ENCODE measurements at regions not wholly inside any gene's neighbourhood (a gene's known extent, or its start where the extent isn't known, plus 50 kb on each side); places are given as distances from the start of the nearest gene placed in this dataset.

DNA sequence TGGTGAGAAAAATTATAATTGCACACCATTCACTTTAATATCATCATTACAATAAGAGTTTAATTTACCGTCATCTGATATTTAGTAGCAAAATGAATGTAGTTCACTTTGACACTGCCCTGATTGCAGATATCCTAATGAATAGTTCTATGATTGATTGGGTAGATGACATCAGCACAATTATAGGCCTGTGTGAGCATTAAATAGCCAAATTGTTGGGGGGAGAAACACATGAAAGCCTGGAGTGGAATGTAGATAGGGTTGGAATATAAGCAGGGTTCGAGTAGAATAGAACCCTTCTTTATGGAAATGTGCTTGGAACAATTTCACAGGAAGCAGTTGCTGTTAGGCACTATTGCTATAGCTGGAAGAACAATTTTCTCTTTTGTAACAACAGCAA, 1526.2 kb downstream of the RPA4 start:
- no peak overlapping the region for H3K4me3 ChIP-seq
- no peaks in the 10 kb centered on the region for H3K36me3 ChIP-seq
- no peak for DNase-seq (ENCODE audit: low spot score)
- no peaks in the 10 kb centered on the region for H3K9me3 ChIP-seq
- H3K27me3 ChIP-seq: no peaks in the 10 kb centered on the region
- TF ChIP-seq, protein P1, sequence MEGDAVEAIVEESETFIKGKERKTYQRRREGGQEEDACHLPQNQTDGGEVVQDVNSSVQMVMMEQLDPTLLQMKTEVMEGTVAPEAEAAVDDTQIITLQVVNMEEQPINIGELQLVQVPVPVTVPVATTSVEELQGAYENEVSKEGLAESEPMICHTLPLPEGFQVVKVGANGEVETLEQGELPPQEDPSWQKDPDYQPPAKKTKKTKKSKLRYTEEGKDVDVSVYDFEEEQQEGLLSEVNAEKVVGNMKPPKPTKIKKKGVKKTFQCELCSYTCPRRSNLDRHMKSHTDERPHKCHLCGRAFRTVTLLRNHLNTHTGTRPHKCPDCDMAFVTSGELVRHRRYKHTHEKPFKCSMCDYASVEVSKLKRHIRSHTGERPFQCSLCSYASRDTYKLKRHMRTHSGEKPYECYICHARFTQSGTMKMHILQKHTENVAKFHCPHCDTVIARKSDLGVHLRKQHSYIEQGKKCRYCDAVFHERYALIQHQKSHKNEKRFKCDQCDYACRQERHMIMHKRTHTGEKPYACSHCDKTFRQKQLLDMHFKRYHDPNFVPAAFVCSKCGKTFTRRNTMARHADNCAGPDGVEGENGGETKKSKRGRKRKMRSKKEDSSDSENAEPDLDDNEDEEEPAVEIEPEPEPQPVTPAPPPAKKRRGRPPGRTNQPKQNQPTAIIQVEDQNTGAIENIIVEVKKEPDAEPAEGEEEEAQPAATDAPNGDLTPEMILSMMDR (IDR thresholded peaks at IDR 0.05): no peak
- no peak overlapping the region for H3K27ac ChIP-seq
- H3K4me1 ChIP-seq: no peaks in the 10 kb centered on the region

DNA sequence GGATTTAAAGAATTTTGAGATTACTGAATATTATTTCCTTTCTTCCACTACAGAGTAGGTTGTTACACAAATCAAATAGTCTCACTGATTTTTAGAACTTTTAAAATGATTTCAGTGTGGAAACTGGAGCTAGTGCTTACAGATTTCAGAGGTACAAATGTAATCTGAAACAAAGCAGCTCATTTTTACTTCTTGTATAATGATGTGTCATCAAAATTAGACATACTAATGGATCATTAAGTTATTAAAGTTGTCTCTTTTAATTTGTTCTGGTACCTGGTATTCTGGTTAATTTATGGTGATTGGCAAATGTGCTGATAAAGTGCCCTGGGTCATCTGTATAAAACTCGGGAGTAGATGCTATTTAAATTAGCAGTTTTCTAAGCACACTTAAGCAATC, 1528.3 kb downstream of the RPA4 start:
- H3K4me3 ChIP-seq: no peak overlapping the region
- H3K27me3 ChIP-seq: no peaks in the 10 kb centered on the region
- no peaks in the 10 kb centered on the region for H3K36me3 ChIP-seq
- no peak overlapping the region for H3K27ac ChIP-seq
- no peaks in the 10 kb centered on the region for H3K9me3 ChIP-seq
- no peaks in the 10 kb centered on the region for H3K4me1 ChIP-seq
- TF ChIP-seq, protein P1 (IDR thresholded peaks at IDR 0.05): no peak
- no peak for DNase-seq (ENCODE audit: low spot score)

DNA sequence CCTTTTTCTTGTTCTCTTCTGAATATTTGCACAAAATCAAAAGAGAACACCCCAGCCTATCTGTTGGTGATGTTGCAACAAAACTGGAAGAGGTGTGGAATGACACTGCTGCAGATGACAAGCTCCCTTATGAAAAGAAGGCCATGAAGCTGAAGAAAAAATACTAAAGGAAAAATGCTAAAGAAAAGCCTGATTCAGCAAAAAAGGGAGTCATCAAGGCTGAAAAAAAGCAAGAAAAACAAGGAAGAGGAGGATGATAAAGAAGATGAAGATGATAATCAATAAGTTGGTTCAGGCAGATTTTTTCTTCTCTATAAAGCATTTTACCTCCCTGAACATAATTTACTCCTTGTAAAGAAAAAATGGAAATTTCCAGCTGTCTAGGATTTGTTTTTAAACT, 1538.8 kb downstream of the RPA4 start:
- no peaks in the 10 kb centered on the region for H3K9me3 ChIP-seq
- TF ChIP-seq, protein P1 (IDR thresholded peaks at IDR 0.05): no peak
- H3K4me1 ChIP-seq: no peaks in the 10 kb centered on the region
- H3K27ac ChIP-seq: no peak overlapping the region
- H3K36me3 ChIP-seq: no peaks in the 10 kb centered on the region
- no peak for DNase-seq (ENCODE audit: low spot score)
- no peak overlapping the region for H3K4me3 ChIP-seq
- H3K27me3 ChIP-seq: no peaks in the 10 kb centered on the region

DNA sequence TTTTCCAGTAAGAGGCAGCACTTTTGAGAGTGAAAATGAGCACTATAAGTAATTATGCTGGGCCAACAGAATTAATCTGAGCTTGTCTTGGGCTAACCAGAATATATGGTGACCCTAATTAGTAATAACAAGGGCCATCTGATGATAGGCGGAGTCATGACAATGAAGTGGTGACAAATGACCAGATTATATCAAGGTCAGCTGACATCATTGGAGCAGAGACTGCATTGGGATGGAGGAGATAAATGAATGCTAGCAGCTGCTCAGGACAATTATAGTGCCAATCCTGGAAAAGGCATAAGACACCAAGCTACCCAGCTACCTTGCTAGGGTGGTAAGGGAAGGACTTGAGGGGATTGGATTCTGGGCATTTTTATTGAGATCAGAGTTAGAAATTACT, 1548.7 kb downstream of the RPA4 start:
- Histone ChIP-seq H3K36me3 (no peaks in the 10 kb centered on the region), H3K9me3 (no peaks in the 10 kb centered on the region), H3K4me3 (no peak overlapping the region), H3K4me1 (no peaks in the 10 kb centered on the region), H3K27me3 (no peaks in the 10 kb centered on the region), H3K27ac (no peak overlapping the region)
- DNase-seq (ENCODE audit: low spot score): no peak
- TF ChIP-seq, protein P1 (IDR thresholded peaks at IDR 0.05): no peak

DNA sequence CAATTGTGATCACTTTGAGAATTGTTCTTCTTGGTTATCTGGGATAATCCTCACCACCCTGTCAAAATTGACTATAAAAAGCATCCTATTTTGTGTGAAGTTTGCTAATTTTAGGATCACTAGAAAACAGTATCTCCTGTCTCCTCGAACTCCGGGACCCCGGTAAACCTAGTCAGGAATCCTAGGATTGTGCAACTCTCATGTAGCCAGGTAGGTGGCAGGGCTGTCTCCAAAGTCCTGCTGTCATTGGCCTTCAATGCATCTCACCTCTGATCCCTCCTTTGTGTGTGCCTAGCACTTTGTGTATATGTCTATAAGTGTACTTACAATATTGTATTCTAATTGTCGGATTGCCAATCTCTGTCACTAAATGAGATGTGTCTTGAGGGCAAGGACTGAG, 1564.8 kb downstream of the RPA4 start:
- Histone ChIP-seq H3K36me3 (no peaks in the 10 kb centered on the region), H3K27ac (no peak overlapping the region), H3K27me3 (no peaks in the 10 kb centered on the region), H3K9me3 (peaks cover 0 to 4% of the 10 kb centered on the region in 2 donors), H3K4me1 (no peaks in the 10 kb centered on the region), H3K4me3 (no peak overlapping the region)
- no peak for DNase-seq (ENCODE audit: low spot score)
- TF ChIP-seq, protein P1 (IDR thresholded peaks at IDR 0.05): no peak

DNA sequence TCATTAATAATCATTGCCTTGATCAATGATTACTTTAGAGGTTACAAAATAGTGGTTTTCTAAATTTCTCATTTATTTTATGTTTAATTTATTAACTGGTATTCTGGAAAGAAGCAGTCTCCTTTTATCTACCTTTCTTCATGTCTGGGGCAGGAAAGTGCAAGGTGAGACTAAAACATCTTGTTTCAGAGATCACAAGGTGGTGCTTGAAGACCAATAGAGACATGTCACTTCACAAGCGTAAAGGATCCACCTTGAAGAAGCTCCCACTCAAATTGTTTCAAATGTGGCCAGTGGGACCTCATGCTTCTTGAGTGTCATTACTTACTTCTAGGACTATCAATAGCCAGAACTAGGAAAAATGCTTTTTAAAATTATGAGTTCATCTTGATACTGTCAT, 1568.7 kb downstream of the RPA4 start:
- DNase-seq (ENCODE audit: low spot score): no peak
- no peaks in the 10 kb centered on the region for H3K27me3 ChIP-seq
- H3K4me3 ChIP-seq: no peak overlapping the region
- TF ChIP-seq, protein P1 (IDR thresholded peaks at IDR 0.05): no peak
- no peak overlapping the region for H3K27ac ChIP-seq
- H3K9me3 ChIP-seq: no peaks in the 10 kb centered on the region
- H3K4me1 ChIP-seq: no peaks in the 10 kb centered on the region
- no peaks in the 10 kb centered on the region for H3K36me3 ChIP-seq

Data from right atrium auricular region (tissue), 2 donors.